Loucy (cell line): ENCODE measurements at regions not wholly inside any gene's neighbourhood (a gene's known extent, or its start where the extent isn't known, plus 50 kb on each side); places are given as distances from the start of the nearest gene placed in this dataset.

ENCODE experiments used
- H2AFZ ChIP-seq: fragments of 200-600 bp; sonication (generic); 2 replicates; pipeline ENCODE4 v1.6.0; 2016; ENCODE audit warnings: antibody characterized with exemption, mild to moderate bottlenecking, low read length, moderate library complexity
- H3F3A ChIP-seq: fragments of 200-600 bp; 2 replicates; pipeline ENCODE4 v1.6.0; 2016; ENCODE audit warnings: antibody characterized with exemption, low read depth, mild to moderate bottlenecking
- H3K27me3 ChIP-seq: fragments of 200-600 bp; sonication (generic); 2 replicates; pipeline ENCODE4 v1.6.1; 2014; ENCODE audit warnings: low read length, mild to moderate bottlenecking; ENCODE audit not compliant: insufficient read depth, poor library complexity, severe bottlenecking
- H3K36me3 ChIP-seq: fragments of 200-600 bp; sonication (generic); 2 replicates; pipeline ENCODE4 v1.6.1; 2016; ENCODE audit warnings: low read length; ENCODE audit not compliant: insufficient read depth
- H3K4me1 ChIP-seq: fragments of 200-600 bp; sonication (generic); 2 replicates; pipeline ENCODE4 v1.5.1; 2014; ENCODE audit warnings: low read length, mild to moderate bottlenecking; ENCODE audit not compliant: insufficient read depth, poor library complexity, severe bottlenecking
- H3K4me2 ChIP-seq: fragments of 200-600 bp; sonication (generic); 2 replicates; pipeline ENCODE4 v1.6.0; 2014; ENCODE audit warnings: antibody characterized with exemption, low read length, low read depth, mild to moderate bottlenecking; ENCODE audit not compliant: poor library complexity, severe bottlenecking
- H3K4me3 ChIP-seq: fragments of 200-600 bp; sonication (generic); 2 replicates; pipeline ENCODE4 v1.5.1; 2014; ENCODE audit warnings: low read length, mild to moderate bottlenecking, mixed read lengths; ENCODE audit not compliant: poor library complexity, severe bottlenecking
- H3K79me2 ChIP-seq: fragments of 200-600 bp; sonication (generic); 2 replicates; pipeline ENCODE4 v1.6.1; 2014; ENCODE audit warnings: low read length; ENCODE audit not compliant: insufficient read depth
- H3K9ac ChIP-seq: fragments of 200-600 bp; sonication (generic); 2 replicates; pipeline ENCODE4 v1.6.0; 2014; ENCODE audit warnings: mild to moderate bottlenecking, low read depth, low read length, moderate library complexity; ENCODE audit not compliant: poor library complexity, severe bottlenecking
- H3K9me2 ChIP-seq: fragments of 200-600 bp; sonication (generic); replicated peaks from 2 replicates; pipeline ENCODE4 v1.6.1; 2016; ENCODE audit warnings: low read depth, low read length, mixed read lengths
- H3K9me3 ChIP-seq: fragments of 200-600 bp; sonication (generic); 2 replicates; pipeline ENCODE4 v1.6.1; 2014; ENCODE audit warnings: mild to moderate bottlenecking, antibody characterized with exemption, low read length, low read depth; ENCODE audit not compliant: insufficient read depth
- H4K20me1 ChIP-seq: fragments of 200-600 bp; sonication (generic); 2 replicates; pipeline ENCODE4 v1.6.0; 2014; ENCODE audit warnings: antibody characterized with exemption, low read length, mild to moderate bottlenecking; ENCODE audit not compliant: insufficient read depth, poor library complexity, severe bottlenecking
- CTCF ChIP-seq: fragments of 200-600 bp; sonication (generic); conservative IDR thresholded peaks from 2 replicates; pipeline ENCODE4 v1.5.1; 2014; ENCODE audit warnings: mild to moderate bottlenecking, antibody characterized with exemption, low read length
- EZH2phosphoT487 ChIP-seq: fragments of 200-600 bp; IDR thresholded peaks from 2 replicates; pipeline ENCODE4 v1.6.1; 2018; ENCODE audit warnings: antibody characterized with exemption, mild to moderate bottlenecking, moderate library complexity, borderline replicate concordance

- H3K9me2 ChIP-seq: no peaks in the 10 kb centered on the region
- no peak overlapping the region for H2AFZ ChIP-seq
- TF ChIP-seq CTCF (no peak), EZH2phosphoT487 (no peak)
These were observed 415.5 kb downstream of the MEIS1 start for GRCh38 chr2:66850376-66850775.

GRCh38 chr2:66851449-66851872, 416.5 kb downstream of the MEIS1 start:
- no peaks in the 10 kb centered on the region for H3K9me2 ChIP-seq
- no peaks in the 10 kb centered on the region for H4K20me1 ChIP-seq
- H2AFZ ChIP-seq: no peak overlapping the region
- no peak overlapping the region for H3K4me2 ChIP-seq
- no peaks in the 10 kb centered on the region for H3K9me3 ChIP-seq
- no peaks in the 10 kb centered on the region for H3K27me3 ChIP-seq
- H3K9ac ChIP-seq: no peak overlapping the region
- no peak for TF ChIP-seq EZH2phosphoT487
- no peak for TF ChIP-seq CTCF
- no peaks in the 10 kb centered on the region for H3K79me2 ChIP-seq
- H3F3A ChIP-seq: no peaks in the 10 kb centered on the region
- H3K36me3 ChIP-seq: no peaks in the 10 kb centered on the region
- no peaks in the 10 kb centered on the region for H3K4me1 ChIP-seq
- H3K4me3 ChIP-seq: no peak overlapping the region

More at GRCh38 chr2:66850376-66850775, 415.5 kb downstream of the MEIS1 start:
- Histone ChIP-seq H4K20me1 (no peaks in the 10 kb centered on the region), H3K4me2 (no peak overlapping the region), H3K79me2 (no peaks in the 10 kb centered on the region), H3K27me3 (no peaks in the 10 kb centered on the region), H3K36me3 (no peaks in the 10 kb centered on the region), H3F3A (no peaks in the 10 kb centered on the region), H3K4me3 (no peak overlapping the region), H3K9ac (no peak overlapping the region), H3K4me1 (no peaks in the 10 kb centered on the region), H3K9me3 (no peaks in the 10 kb centered on the region)

- no peaks in the 10 kb centered on the region for H3K4me1 ChIP-seq
- no peaks in the 10 kb centered on the region for H3K36me3 ChIP-seq
- no peaks in the 10 kb centered on the region for H3K9me3 ChIP-seq
- TF ChIP-seq CTCF: no peak
- no peak for TF ChIP-seq EZH2phosphoT487
- H3K9ac ChIP-seq: no peak overlapping the region
- H3K79me2 ChIP-seq: no peaks in the 10 kb centered on the region
- no peaks in the 10 kb centered on the region for H3K27me3 ChIP-seq
- H3K4me3 ChIP-seq: no peak overlapping the region
- H3K9me2 ChIP-seq: no peaks in the 10 kb centered on the region
- no peak overlapping the region for H2AFZ ChIP-seq
- no peak overlapping the region for H3K4me2 ChIP-seq
- H3F3A ChIP-seq: no peaks in the 10 kb centered on the region
- H4K20me1 ChIP-seq: no peaks in the 10 kb centered on the region
These were observed 418.0 kb downstream of the MEIS1 start for GRCh38 chr2:66852953-66853352.
